Activated CD8-positive, alpha-beta memory T cell treated with anti-CD3 and anti-CD28 coated beads for 36 hours (primary cell): ENCODE measurements at regions not wholly inside any gene's neighbourhood (a gene's known extent, or its start where the extent isn't known, plus 50 kb on each side); places are given as distances from the start of the nearest gene placed in this dataset.

Experiments
- CTCF ChIA-PET: fragments of 350-600 bp; sonication (Branson Sonifier 250); formaldehyde crosslinking; loops from one replicate; lab custom pipeline; 2021; ENCODE audit warnings: antibody characterized with exemption; lab: Charles Lee
- POLR2A ChIA-PET: fragments of 350-600 bp; sonication (Branson Sonifier 250); formaldehyde crosslinking; loops from one replicate; lab custom pipeline; 2021; ENCODE audit warnings: antibody characterized with exemption; lab: Charles Lee

- CTCF ChIA-PET = no interaction called here
- POLR2A ChIA-PET = no interaction called here
Observed at GRCh38 chr2:207385076-207385475, 144.7 kb upstream of the CREB1 start.

GRCh38 chr2:207385903-207386302 lies 143.9 kb upstream of the CREB1 start:
- ChIA-PET POLR2A (no interaction called here), CTCF (no interaction called here)

DNA sequence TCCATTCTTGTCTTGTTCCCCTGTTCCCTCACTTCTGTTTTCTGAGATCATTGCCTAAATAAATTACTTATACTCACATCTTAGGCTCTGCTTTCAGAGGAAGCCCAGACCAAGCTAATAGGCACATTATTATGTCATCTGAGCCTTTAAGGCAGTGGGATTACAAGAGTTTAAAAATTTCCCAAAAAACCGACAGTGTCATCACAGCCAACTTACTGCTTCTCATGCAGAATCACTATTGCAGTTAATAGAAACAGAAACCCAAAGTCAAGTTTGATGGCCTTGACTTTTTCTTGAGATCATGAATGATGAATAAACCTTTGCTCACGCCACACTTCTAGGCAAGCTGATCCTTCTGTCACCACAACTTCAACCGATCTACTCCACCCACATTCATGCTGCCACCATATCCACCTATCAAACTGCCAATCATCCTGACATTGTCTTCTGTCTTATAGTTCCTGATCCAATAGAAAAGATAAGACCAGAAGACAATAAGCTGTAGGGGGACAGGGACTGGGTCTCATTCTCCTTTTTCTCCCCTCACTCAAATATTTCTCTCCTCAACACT lies 142.7 kb upstream of the CREB1 start:
- CTCF ChIA-PET = no interaction called here
- POLR2A ChIA-PET = no interaction called here

DNA sequence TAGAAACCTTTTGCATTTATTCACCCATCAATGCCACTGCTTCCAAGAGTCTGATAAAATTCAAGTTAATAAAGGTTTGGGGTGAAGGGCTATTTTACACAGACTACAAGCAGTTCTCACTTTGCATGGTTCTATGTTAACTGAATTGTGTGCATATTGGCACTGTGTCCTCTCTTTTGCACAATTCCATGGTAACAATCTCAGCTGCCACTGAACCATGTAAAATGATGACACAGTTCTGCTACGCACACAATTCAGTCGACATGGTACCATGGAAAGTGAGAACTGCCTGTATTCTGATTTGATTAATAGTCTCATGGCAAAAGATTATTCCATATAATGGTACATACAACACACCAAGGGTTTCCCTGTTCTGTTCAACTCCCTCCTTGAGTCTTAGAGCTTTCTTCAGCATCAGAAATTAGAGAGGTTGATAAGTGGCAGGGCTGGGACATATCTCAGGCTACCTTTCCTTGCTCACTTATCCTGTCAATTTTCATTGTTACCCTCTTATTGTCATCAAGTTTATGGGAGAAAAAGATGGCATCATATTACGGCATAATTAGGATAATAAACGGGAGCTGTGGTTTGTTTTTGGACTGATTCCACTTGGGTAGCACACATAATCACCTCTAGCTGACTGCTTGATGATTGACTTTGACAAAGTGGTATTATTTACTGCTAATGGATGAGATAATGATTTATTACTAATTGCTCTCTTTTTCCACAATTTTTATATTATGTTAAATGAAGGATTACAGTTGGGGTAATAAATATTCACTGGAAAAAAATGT lies 139.3 kb upstream of the CREB1 start:
- POLR2A ChIA-PET = no interaction called here
- CTCF ChIA-PET = no interaction called here

GRCh38 chr2:207394203-207394781 lies 135.5 kb upstream of the CREB1 start:
- POLR2A ChIA-PET = interaction anchor here (0.6 kb wide), 1 partner anchor 138 kb away, joined by 3 read pairs; no protein-coding TSS in a partner anchor

GRCh38 chr2:207394812-207395534 lies 134.8 kb upstream of the CREB1 start:
- ChIA-PET POLR2A (interaction anchor here (0.6 kb wide), 1 partner anchor 137 kb away, joined by 3 read pairs; no protein-coding TSS in a partner anchor), CTCF (no interaction called here)

More at GRCh38 chr2:207394203-207394781, 135.5 kb upstream of the CREB1 start:
- CTCF ChIA-PET = no interaction called here

- ChIA-PET POLR2A (no interaction called here), CTCF (no interaction called here)
Observed at GRCh38 chr2:207395535-207396251, 134.1 kb upstream of the CREB1 start.

GRCh38 chr2:207397917-207398655 lies 131.7 kb upstream of the CREB1 start:
- ChIA-PET CTCF (no interaction called here), POLR2A (no interaction called here)

- POLR2A ChIA-PET = no interaction called here
Observed at GRCh38 chr2:207399301-207399700, 130.5 kb upstream of the CREB1 start.

GRCh38 chr2:207401338-207401737 lies 128.4 kb upstream of the CREB1 start:
- CTCF ChIA-PET = no interaction called here
- POLR2A ChIA-PET = no interaction called here

More at GRCh38 chr2:207399301-207399700, 130.5 kb upstream of the CREB1 start:
- CTCF ChIA-PET = no interaction called here

GRCh38 chr2:207403141-207403540 lies 126.6 kb upstream of the CREB1 start:
- ChIA-PET CTCF (no interaction called here), POLR2A (no interaction called here)

DNA sequence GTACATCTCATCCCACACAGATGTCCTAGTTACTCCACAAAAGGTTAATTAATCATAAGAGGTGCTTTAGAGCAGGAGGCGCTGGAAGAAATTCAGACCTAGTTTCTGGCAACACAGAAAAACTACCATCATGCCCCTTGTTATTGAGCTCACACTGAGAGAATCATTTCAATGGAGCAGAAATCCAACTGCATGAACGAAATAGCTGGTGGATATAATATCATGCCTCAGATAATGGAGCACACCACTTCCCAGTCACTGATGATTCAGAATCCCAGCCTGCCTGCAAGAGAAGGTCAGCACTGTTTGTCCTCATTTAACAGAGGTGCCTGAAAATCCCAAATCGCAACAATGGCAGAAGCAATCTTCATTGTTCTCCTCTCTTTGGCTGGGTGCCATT lies 125.8 kb upstream of the CREB1 start:
- POLR2A ChIA-PET = no interaction called here
- CTCF ChIA-PET = no interaction called here

DNA sequence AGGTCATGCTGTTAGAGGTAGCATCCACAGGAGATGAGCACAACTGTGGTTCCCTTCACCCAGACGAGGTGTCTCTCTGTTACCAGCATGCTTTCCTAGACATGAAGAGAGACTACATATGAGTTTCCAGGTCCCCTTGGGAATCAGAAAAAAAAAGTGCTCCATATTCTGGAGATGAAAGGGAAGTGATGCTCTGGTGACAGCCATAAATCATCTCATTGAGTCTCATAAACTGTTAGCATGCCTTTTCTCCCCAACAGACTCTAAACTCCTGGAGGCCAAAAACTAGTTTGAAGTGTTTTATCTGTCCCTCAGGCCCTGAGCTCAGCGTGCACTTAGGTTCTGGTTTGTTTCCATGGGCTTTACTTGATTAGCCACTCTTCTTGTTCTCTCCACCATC lies 124.6 kb upstream of the CREB1 start:
- CTCF ChIA-PET = no interaction called here
- POLR2A ChIA-PET = no interaction called here

GRCh38 chr2:207408086-207408794 lies 121.5 kb upstream of the CREB1 start:
- CTCF ChIA-PET = no interaction called here
- POLR2A ChIA-PET = no interaction called here

GRCh38 chr2:207409517-207409916 lies 120.2 kb upstream of the CREB1 start:
- POLR2A ChIA-PET = no interaction called here
- CTCF ChIA-PET = no interaction called here

DNA sequence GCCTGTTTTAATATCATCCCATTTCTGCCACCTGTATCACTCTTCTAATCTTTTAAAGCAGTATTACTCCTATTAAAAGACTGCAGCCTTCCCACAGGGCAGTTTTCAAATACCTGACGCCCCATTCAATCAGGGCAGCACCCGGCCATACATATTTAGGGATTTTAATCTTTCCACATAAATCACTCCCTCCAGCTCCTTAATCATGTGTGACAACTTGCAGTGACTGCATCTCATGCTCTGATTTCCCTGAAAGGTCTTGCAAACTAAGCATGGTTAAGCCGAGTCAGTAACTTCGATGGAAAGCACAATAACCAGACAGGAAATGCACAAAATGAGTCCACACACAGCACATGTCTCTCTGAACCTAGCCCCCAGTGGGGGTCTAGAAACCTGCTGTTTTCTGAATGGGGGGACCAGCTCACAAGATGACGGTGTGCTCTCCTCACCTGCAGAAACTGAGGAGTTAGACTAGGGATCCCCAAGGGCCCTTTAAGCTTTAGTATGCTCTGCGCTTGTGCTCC lies 116.9 kb upstream of the CREB1 start:
- ChIA-PET POLR2A (no interaction called here), CTCF (no interaction called here)

GRCh38 chr2:207413376-207413907 lies 116.3 kb upstream of the CREB1 start:
- CTCF ChIA-PET = no interaction called here
- POLR2A ChIA-PET = interaction anchor here (0.6 kb wide), 1 partner anchor 42 kb away, joined by 3 read pairs; no protein-coding TSS in a partner anchor

- POLR2A ChIA-PET = no interaction called here
Observed at GRCh38 chr2:207416111-207416510, 113.7 kb upstream of the CREB1 start.

More at GRCh38 chr2:207416111-207416510, 113.7 kb upstream of the CREB1 start:
- CTCF ChIA-PET = interaction anchor here (0.9 kb wide), 1 partner anchor 9 kb away, joined by 9 read pairs; no protein-coding TSS in a partner anchor
